Naive thymus-derived CD4-positive, alpha-beta T cell (primary cell): ENCODE measurements at regions not wholly inside any gene's neighbourhood (a gene's known extent, or its start where the extent isn't known, plus 50 kb on each side); places are given as distances from the start of the nearest gene placed in this dataset.

Experiments
- ATAC-seq: fragments of 150-1000 bp; cut with Tn5 transposase; 2 replicates; pipeline ENCODE4 v1.10.0; 2021; ENCODE audit warnings: mild to moderate bottlenecking, moderate library complexity
- CTCF ChIA-PET: fragments of 350-600 bp; sonication (Branson Sonifier 250); formaldehyde crosslinking; loops from one replicate; lab custom pipeline; 2021; ENCODE audit warnings: antibody characterized with exemption; lab: Charles Lee
- POLR2A ChIA-PET: fragments of 350-600 bp; sonication (Branson Sonifier 250); formaldehyde crosslinking; loops from one replicate; lab custom pipeline; 2021; ENCODE audit warnings: antibody characterized with exemption, inconsistent platforms; lab: Charles Lee
- DNase-seq, 9 donors: peaks; one replicate each; pipeline versions ENCODE4 v3.0.0 to v3.0.0-alpha.2; 2020 to 2022; ENCODE audit warnings: mixed read lengths in 1 of 9
- H3K27ac ChIP-seq: one replicate; pipeline ENCODE4 v1.7.0; 2013; ENCODE audit warnings: mild to moderate bottlenecking, low read depth, low read length, moderate library complexity
- H3K27me3 ChIP-seq, 2 donors: one replicate each; pipeline ENCODE4 v1.7.0; 2013; ENCODE audit warnings: low read length in 2 of 2, mild to moderate bottlenecking in 2 of 2, moderate library complexity in 2 of 2; ENCODE audit not compliant: control insufficient read depth in 2 of 2, insufficient read depth in 2 of 2
- H3K36me3 ChIP-seq, 3 experiments: 1 replicate in 2 of 3; 2 replicates in 1 of 3; pipeline ENCODE4 v1.7.0; 2013; ENCODE audit warnings: low read length in 3 of 3, mild to moderate bottlenecking in 3 of 3, moderate library complexity in 1 of 3; ENCODE audit not compliant: insufficient read depth in 3 of 3, control insufficient read depth in 2 of 3
- H3K4me1 ChIP-seq, 2 donors: one replicate each; pipeline ENCODE4 v1.7.0; 2013; ENCODE audit warnings: low read length in 2 of 2, mild to moderate bottlenecking in 2 of 2, moderate library complexity in 1 of 2; ENCODE audit not compliant: control insufficient read depth in 2 of 2, insufficient read depth in 2 of 2
- H3K4me3 ChIP-seq: 2 replicates; pipeline ENCODE4 v1.7.0; 2013; ENCODE audit warnings: mild to moderate bottlenecking, low read length
- H3K9me3 ChIP-seq, 3 experiments: 1 replicate in 2 of 3; 2 replicates in 1 of 3; pipeline ENCODE4 v1.7.0; 2013; ENCODE audit warnings: low read length in 3 of 3; ENCODE audit not compliant: control insufficient read depth in 2 of 3
- H3K27ac Mint-ChIP-seq, 9 donors: one replicate each; pipeline ENCODE4 v1.8.0; 2020 to 2022; ENCODE audit warnings: mixed read lengths in 9 of 9, mild to moderate bottlenecking in 8 of 9, moderate library complexity in 5 of 9, inconsistent platforms in 2 of 9
- H3K27me3 Mint-ChIP-seq, 5 donors: one replicate each; pipeline ENCODE4 v1.8.0; 2021 to 2022; ENCODE audit warnings: mixed read lengths in 5 of 5, mild to moderate bottlenecking in 1 of 5
- H3K36me3 Mint-ChIP-seq, 5 donors: one replicate each; pipeline ENCODE4 v1.8.0; 2020 to 2022; ENCODE audit warnings: mixed read lengths in 5 of 5, mild to moderate bottlenecking in 3 of 5, inconsistent platforms in 1 of 5
- H3K4me1 Mint-ChIP-seq, 7 donors: one replicate each; pipeline ENCODE4 v1.8.0; 2020 to 2022; ENCODE audit warnings: mixed read lengths in 7 of 7, mild to moderate bottlenecking in 3 of 7, inconsistent platforms in 1 of 7
- H3K4me3 Mint-ChIP-seq, 10 donors: one replicate each; pipeline ENCODE4 v1.8.0; 2020 to 2022; ENCODE audit warnings: mild to moderate bottlenecking in 10 of 10, mixed read lengths in 10 of 10, moderate library complexity in 6 of 10, inconsistent platforms in 2 of 10
- H3K9me3 Mint-ChIP-seq, 11 donors: one replicate each; pipeline ENCODE4 v1.8.0; 2020 to 2022; ENCODE audit warnings: mixed read lengths in 11 of 11, mild to moderate bottlenecking in 4 of 11, inconsistent platforms in 1 of 11, moderate library complexity in 1 of 11
- intact Hi-C, 2 donors: fragments of 100-400 bp; cut with micrococcal nuclease; formaldehyde crosslinking; loops; one replicate each; pipeline ENCODE4 v1.15.1; 2023

DNA sequence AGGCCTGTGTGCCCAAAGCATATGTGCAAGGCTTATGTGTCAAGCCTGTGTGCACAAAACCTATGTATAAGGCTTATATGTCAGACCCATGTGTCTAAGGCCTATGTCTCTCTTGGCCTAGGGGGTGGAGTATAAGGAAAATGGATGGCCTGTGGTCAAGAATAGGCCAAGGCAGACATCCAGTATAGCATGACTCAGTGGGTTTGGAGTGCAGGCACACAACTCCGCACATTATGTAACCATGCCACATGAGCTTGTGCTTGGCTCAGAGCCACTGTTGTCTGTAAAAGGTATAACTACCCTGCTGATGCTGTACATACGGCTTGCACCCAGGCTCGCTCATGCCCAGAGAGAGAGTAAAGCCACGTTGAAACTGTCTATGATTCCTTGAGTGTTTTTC lies 626.4 kb upstream of the NUDT12 start:
- Mint-ChIP-seq H3K36me3 (no peaks in the 10 kb centered on the region), H3K27ac (no peak overlapping the region), H3K4me3 (no peak overlapping the region), H3K9me3 (peaks cover 0 to 30% (median 16%) of the 10 kb centered on the region in 11 donors), H3K27me3 (no peaks in the 10 kb centered on the region), H3K4me1 (no peaks in the 10 kb centered on the region)
- intact Hi-C loops, result no loop called here
- Histone ChIP-seq H3K4me1 (no peaks in the 10 kb centered on the region), H3K36me3 (no peaks in the 10 kb centered on the region), H3K4me3 (no peak overlapping the region), H3K27me3 (no peaks in the 10 kb centered on the region), H3K9me3 (peaks cover 0 to 14% (median 0%) of the 10 kb centered on the region in 3 experiments), H3K27ac (no peak overlapping the region)
- CTCF ChIA-PET, result no interaction called here
- POLR2A ChIA-PET, result no interaction called here
- ATAC-seq (no peak), DNase-seq (no peak)

DNA sequence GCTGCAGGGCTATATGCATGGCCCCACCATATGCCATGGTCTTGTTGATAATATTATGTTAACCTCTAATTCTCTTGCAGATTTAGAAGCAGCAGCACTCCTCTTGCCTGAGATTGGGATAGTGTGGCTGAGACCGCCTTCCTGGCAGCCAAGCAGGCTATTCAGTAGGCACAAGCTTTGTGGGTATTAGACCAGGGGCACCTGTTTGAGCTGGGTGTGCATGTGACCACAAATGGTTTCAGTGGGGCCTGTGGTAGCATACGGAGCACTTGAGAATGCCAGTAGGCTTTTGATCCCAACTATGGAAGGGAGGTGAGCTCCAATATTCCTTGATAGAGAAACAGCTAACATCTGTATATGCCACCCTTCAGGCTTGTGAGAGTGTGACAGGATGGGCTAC lies 625.1 kb upstream of the NUDT12 start:
- no peaks in the 10 kb centered on the region for H3K36me3 Mint-ChIP-seq
- Histone ChIP-seq H3K27me3 (no peaks in the 10 kb centered on the region), H3K4me3 (no peak overlapping the region), H3K27ac (no peak overlapping the region), H3K4me1 (no peaks in the 10 kb centered on the region), H3K9me3 (peaks cover 0 to 14% (median 0%) of the 10 kb centered on the region in 3 experiments), H3K36me3 (no peaks in the 10 kb centered on the region)
- ATAC-seq (no peak), DNase-seq (no peak)
- CTCF ChIA-PET, result no interaction called here
- H3K9me3 Mint-ChIP-seq, result peaks cover 0 to 34% (median 16%) of the 10 kb centered on the region in 11 donors
- intact Hi-C loops, result no loop called here
- no peak overlapping the region for H3K4me3 Mint-ChIP-seq
- POLR2A ChIA-PET, result no interaction called here
- H3K27me3 Mint-ChIP-seq, result no peaks in the 10 kb centered on the region
- no peaks in the 10 kb centered on the region for H3K4me1 Mint-ChIP-seq
- H3K27ac Mint-ChIP-seq, result no peak overlapping the region

DNA sequence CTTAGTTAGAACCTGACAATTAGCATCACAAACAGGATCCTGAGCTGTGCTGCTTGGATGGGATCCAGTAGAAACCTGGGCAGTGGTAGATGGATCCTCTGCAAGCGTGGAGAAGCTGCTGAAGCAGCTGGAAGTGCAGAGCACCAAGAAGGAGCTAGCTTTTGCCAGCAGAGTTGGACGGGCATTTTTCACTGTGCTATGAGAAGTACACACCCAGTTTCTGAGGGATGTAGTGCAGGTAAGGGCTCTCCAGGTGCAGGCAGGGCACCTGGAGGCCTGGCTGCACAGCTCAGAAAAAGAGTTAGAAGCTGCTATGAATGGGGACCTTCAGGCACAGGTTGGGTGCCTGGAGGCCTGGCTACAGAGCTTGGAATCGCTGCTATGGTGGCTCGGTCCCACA lies 623.9 kb upstream of the NUDT12 start:
- Histone ChIP-seq H3K4me1 (no peaks in the 10 kb centered on the region), H3K4me3 (no peak overlapping the region), H3K36me3 (no peaks in the 10 kb centered on the region), H3K27ac (no peak overlapping the region), H3K9me3 (peaks cover 0 to 14% (median 0%) of the 10 kb centered on the region in 3 experiments), H3K27me3 (no peaks in the 10 kb centered on the region)
- Mint-ChIP-seq H3K9me3 (peaks cover 0 to 42% (median 16%) of the 10 kb centered on the region in 11 donors), H3K27ac (no peak overlapping the region), H3K36me3 (no peaks in the 10 kb centered on the region), H3K27me3 (no peaks in the 10 kb centered on the region), H3K4me3 (no peak overlapping the region), H3K4me1 (no peaks in the 10 kb centered on the region)
- intact Hi-C loops, result no loop called here
- ATAC-seq (no peak), DNase-seq (no peak)
- POLR2A ChIA-PET, result no interaction called here
- CTCF ChIA-PET, result no interaction called here

DNA sequence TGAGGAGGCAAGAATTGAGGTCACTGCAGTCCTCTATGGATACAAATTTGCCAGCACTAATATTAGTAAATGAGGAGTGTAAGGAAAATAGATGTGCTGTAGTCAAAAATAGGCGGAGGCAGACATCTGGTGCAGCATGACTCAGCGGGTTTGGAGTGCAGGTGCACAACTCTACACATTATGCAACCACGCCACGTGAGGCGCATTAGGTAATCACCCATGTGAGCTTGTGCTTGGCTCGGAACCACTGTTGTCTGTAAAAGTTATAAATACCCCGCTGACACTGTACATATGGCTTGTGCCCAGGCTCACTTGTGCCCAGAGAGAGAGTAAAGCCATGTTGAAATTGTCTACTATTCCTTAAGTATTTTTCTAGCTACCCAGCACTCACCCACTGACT lies 623.5 kb upstream of the NUDT12 start:
- Histone ChIP-seq H3K4me3 (no peak overlapping the region), H3K9me3 (peaks cover 0 to 14% (median 0%) of the 10 kb centered on the region in 3 experiments), H3K4me1 (no peaks in the 10 kb centered on the region), H3K36me3 (no peaks in the 10 kb centered on the region), H3K27me3 (no peaks in the 10 kb centered on the region), H3K27ac (no peak overlapping the region)
- ATAC-seq (no peak), DNase-seq (peak in 3 of 9 donors; percentile 2 to 13 (median 10))
- POLR2A ChIA-PET, result no interaction called here
- Mint-ChIP-seq H3K36me3 (no peaks in the 10 kb centered on the region), H3K27me3 (no peaks in the 10 kb centered on the region), H3K4me3 (no peak overlapping the region), H3K4me1 (no peaks in the 10 kb centered on the region), H3K27ac (no peak overlapping the region), H3K9me3 (peaks cover 0 to 46% (median 17%) of the 10 kb centered on the region in 11 donors)
- intact Hi-C loops, result no loop called here
- CTCF ChIA-PET, result no interaction called here

DNA sequence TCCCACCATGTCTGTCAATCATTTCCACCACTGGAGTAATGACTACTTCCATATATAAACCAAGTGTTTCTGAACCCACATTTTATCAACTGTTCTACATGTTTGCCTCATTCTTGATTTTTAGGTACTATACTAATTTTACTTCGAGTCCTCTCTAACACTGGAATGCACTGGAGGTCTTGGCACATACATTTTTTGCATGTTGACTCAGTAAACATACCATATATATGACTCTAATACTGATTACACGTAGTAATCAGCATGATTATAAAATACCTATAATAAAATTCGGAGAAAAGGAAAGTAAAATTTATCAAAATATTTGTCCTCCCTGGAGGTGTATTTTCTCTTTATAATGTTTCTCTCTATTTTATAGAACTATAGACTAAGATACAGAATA lies 621.7 kb upstream of the NUDT12 start:
- Histone ChIP-seq H3K9me3 (peaks cover 0 to 27% (median 0%) of the 10 kb centered on the region in 3 experiments), H3K4me1 (no peaks in the 10 kb centered on the region), H3K27me3 (no peaks in the 10 kb centered on the region), H3K27ac (no peak overlapping the region), H3K4me3 (no peak overlapping the region), H3K36me3 (no peaks in the 10 kb centered on the region)
- DNase-seq, result no peak
- ATAC-seq, result no peak
- no peaks in the 10 kb centered on the region for H3K4me1 Mint-ChIP-seq
- ChIA-PET POLR2A (no interaction called here), CTCF (no interaction called here)
- H3K27ac Mint-ChIP-seq, result no peak overlapping the region
- H3K36me3 Mint-ChIP-seq, result peaks cover 0 to 3% (median 0%) of the 10 kb centered on the region in 5 donors
- peaks cover 5 to 64% (median 25%) of the 10 kb centered on the region in 11 donors for H3K9me3 Mint-ChIP-seq
- intact Hi-C loops, result no loop called here
- no peaks in the 10 kb centered on the region for H3K27me3 Mint-ChIP-seq
- no peak overlapping the region for H3K4me3 Mint-ChIP-seq

DNA sequence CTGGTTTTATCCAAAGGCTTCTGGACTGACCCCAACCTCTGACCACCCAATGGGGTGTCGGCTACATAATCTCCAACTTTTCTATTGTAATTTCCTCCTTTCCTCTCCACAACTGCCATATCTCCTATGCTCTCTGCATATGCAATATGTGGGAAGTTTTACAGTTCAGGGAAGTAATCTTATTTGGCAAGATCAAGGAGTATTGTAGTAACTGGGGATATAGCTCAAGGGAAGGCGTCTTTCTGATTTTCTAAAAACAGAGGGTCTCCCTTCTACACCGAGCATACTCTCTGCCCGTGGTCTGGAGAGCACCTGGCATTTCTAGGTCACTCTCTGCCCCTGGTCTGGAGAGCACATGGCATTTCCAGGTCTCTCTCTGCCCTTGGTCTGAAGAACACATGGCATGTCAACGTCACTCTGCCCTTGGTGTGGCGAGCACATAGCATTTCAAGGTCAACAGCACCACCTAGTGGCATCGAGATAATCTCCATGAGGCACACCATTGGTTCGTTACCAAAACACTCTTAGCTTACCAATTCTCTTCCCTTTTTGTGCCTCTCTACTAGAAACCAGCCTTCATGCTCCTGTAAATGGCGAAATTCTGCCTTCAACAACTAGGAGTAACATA lies 616.4 kb upstream of the NUDT12 start:
- intact Hi-C loops, result loop anchor here in 1 of 2 donors (2.0 kb wide), 1 partner anchor 596 kb away; no protein-coding TSS in a partner anchor
- Mint-ChIP-seq H3K36me3 (peaks cover 0 to 3% (median 0%) of the 10 kb centered on the region in 5 donors), H3K9me3 (peaks cover 5 to 56% (median 19%) of the 10 kb centered on the region in 11 donors), H3K4me1 (no peaks in the 10 kb centered on the region), H3K4me3 (no peak overlapping the region), H3K27ac (no peak overlapping the region), H3K27me3 (no peaks in the 10 kb centered on the region)
- no peaks in the 10 kb centered on the region for H3K27me3 ChIP-seq
- ATAC-seq, result no peak
- no peaks in the 10 kb centered on the region for H3K4me1 ChIP-seq
- no peak for DNase-seq
- H3K36me3 ChIP-seq, result no peaks in the 10 kb centered on the region
- no peak overlapping the region for H3K27ac ChIP-seq
- CTCF ChIA-PET, result no interaction called here
- no peak overlapping the region for H3K4me3 ChIP-seq
- H3K9me3 ChIP-seq, result peaks cover 0 to 20% (median 0%) of the 10 kb centered on the region in 3 experiments
- POLR2A ChIA-PET, result no interaction called here

DNA sequence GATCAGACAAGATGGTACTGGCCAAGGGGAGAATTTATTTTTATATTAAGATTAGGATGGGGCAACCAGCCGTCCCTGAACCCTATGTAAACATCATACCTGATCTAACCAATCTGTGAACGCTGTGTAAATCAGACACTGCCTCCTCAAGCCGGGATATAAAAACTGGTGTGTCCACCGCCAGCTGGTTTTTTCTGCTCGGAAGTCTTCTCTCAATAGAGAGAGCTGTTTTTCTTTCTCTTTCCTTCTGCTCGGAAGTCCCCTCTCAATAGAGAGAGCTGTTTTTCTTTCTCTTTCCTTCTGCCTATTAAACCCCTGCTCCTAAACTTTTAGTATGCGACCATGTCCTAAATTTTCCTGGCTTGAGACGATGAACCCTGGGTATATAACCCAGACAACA lies 615.5 kb upstream of the NUDT12 start:
- CTCF ChIA-PET, result no interaction called here
- POLR2A ChIA-PET, result no interaction called here
- DNase-seq, result no peak
- no peaks in the 10 kb centered on the region for H3K27me3 ChIP-seq
- H3K9me3 ChIP-seq, result peaks cover 0 to 20% (median 0%) of the 10 kb centered on the region in 3 experiments
- peaks cover 0 to 3% (median 0%) of the 10 kb centered on the region in 5 donors for H3K36me3 Mint-ChIP-seq
- no peaks in the 10 kb centered on the region for H3K27me3 Mint-ChIP-seq
- ATAC-seq, result no peak
- peaks cover 5 to 50% (median 22%) of the 10 kb centered on the region in 11 donors for H3K9me3 Mint-ChIP-seq
- H3K4me3 ChIP-seq, result no peak overlapping the region
- H3K4me3 Mint-ChIP-seq, result no peak overlapping the region
- H3K4me1 Mint-ChIP-seq, result no peaks in the 10 kb centered on the region
- no peaks in the 10 kb centered on the region for H3K36me3 ChIP-seq
- no peaks in the 10 kb centered on the region for H3K4me1 ChIP-seq
- intact Hi-C loops, result loop anchor here in 1 of 2 donors (2.0 kb wide), 1 partner anchor 595 kb away; no protein-coding TSS in a partner anchor
- no peak overlapping the region for H3K27ac ChIP-seq
- H3K27ac Mint-ChIP-seq, result no peak overlapping the region
